GM18517 (cell line): ENCODE measurements at regions not wholly inside any gene's neighbourhood (a gene's known extent, or its start where the extent isn't known, plus 50 kb on each side); places are given as distances from the start of the nearest gene placed in this dataset.
"Not testable (repeated sequence)": the region's sequence is repeated elsewhere in the genome, so short reads cannot be mapped to it uniquely, and the experiment has no call there.

Experiments used
- ATAC-seq: cut with Tn5 transposase; IDR thresholded peaks from one replicate; pipeline ENCODE4 v1.9.1; 2021; ENCODE audit warnings: mild to moderate bottlenecking, moderate library complexity; ENCODE audit not compliant: unreplicated experiment

DNA sequence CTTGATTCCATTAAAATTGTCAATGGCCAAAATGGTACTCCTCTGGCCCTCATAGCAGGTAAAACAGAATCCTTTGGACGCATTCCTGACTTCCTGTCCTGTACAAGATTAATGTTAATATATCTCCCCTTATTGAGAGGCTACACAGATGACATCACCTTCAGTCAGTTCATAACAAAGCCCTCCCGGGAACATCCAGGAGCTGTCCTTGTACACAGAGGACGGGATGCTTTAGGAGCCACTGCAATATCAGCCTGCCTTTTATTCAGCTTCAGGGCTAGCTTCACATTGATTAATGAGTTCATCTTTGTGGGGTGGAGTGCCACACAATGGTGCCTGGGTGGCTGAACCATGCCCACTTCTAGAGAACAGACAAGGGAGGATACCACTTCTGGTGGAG lies 235.1 kb downstream of the NRIP1 start:
- no peak for ATAC-seq

DNA sequence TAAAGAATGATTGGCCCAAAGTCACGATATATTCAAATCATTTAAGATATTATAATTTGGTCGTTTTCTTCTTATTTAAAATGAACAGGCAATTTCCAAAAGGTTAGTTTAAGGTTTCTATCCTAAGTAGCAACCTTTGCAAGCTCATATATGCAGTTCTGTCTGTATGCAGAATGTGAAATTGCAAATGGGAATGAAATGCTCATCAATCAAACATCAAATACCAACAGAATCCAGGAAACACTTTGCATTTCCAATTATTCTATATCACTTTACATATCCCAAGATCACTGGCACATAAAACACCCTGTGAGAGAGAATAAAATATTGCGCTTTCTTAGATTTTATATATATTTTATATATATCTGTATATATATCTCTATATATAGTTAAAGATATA lies 237.3 kb downstream of the NRIP1 start:
- no peak for ATAC-seq

DNA sequence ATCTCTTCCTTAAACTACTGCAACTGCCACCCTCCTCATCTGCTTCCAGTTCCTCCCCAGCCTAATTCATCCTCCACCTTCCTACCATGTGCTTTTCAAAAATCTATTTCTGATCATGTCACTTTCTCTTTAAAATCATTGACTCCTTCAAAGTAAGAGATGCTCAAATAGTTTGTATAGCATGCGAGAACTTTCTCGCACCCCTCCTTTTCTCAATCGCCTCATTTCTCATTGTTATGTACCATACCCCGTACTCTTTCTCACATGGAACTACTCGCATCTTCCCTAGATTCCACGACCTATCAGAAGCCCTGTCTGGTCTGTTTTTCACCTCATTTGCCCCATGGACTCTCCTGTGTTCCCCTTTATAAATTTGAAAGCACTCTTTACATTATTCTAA lies 238.2 kb downstream of the NRIP1 start:
- peak; percentile 57 for ATAC-seq

DNA sequence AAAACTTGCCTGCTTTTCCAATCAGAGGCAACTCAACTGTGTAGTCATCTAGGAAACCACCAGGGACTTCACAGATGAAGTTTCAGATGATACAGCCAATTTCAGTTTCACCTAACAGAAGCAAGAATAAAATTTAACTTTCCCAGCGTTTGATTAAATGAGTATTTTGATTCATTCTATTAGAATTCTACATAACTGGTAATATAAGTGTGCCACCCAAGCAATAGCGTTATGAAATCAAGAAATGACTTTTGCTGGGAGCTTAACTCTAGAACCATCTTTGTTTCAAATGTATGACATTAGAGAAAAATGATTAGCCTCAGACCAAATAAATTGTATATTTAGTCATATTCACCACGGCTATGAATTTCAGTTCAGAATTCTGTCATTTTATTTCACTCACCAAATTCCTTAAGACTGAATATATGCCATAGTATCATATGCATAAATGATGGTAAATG lies 239.3 kb downstream of the NRIP1 start:
- ATAC-seq = peak; percentile 76

DNA sequence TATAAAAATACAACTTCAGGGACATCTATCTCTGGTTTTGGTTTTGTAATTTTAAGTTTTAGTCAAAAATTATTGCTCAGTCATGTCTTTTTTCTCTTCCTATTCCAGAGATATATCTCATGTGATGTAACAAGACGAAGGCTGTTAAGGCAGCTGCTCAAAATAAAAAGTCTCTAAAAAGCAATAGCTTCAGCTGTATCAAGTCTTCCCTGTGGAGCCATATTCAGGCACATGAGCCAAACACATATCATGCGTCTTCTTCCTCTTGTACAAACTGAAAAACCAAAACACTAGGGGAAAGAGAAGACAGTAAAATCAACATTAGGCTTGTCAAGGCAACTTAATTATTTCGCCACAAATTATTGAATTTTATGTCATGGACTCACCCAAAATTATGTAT lies 240.7 kb downstream of the NRIP1 start:
- no peak for ATAC-seq

DNA sequence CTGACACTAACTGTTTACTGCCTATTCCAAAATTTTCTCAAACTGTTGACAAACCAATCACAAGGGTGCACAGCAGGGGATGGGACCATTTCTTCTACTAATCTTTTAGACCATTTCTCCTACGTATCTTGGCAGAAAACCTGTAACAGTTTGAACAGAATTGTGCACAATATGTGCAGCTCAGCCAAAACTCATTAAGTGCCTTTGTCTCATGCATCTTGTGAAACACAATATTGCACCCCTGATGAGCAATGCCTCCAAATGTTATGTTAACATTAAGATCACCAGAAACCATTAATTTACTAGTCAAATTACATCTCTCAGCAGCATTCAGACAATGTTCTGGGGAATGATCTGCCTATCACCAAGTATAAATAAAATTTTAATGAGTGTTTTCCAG lies 247.5 kb downstream of the NRIP1 start:
- no peak for ATAC-seq

DNA sequence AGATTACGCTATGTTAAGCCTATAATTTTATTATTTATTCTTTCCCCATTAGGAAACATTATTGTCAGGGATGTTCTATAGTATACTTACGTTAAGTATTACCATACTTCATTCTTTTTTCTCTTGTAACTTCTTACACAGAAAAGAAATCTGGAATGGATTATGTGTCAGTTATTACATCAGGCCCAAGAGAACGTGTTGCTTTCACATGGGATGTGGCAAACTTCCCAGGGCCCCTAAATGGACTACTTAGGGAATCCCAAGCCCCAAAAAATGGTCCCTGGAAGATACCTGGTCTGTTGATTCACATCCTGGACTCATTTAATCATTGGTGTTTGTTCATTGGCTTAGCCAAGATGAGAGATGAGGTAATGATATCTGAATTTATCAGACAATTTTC lies 249.8 kb downstream of the NRIP1 start:
- ATAC-seq = no peak

DNA sequence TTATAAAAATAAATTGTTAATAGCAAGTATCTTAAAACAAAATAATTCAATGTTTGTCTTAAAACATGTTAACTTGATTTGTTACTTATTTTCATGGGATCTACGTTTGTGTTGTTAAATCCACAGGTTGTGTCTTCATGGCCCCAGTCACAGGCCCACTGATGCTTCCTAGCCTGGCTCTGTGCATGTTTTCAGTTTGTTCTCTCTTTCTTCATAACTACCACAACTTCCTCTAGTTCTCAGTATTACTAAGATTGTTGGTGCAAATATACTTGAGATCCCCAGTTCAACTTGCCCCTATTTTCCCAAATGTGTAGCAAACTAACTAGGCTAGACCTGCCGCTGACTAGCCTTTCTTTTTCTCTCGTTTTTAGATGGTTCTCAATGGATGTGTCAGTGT lies 250.5 kb downstream of the NRIP1 start:
- ATAC-seq = no peak

DNA sequence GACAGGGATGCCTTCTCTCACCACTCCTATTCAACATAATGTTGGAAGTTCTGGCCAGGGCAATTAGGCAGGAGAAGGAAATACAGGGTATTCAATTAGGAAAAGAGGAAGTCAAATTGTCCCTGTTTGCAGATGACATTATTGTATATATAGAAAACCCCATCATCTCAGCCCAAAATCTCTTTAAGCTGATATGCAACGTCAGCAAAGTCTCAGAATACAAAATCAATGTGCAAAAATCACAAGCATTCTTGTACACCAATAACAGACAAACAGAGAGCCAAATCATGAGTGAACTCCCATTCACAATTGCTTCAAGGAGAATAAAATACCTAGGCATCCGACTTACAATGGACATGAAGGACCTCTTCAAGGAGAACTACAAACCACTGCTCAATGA lies 258.1 kb upstream of the SAMSN1 start:
- not testable (repeated sequence) for ATAC-seq

DNA sequence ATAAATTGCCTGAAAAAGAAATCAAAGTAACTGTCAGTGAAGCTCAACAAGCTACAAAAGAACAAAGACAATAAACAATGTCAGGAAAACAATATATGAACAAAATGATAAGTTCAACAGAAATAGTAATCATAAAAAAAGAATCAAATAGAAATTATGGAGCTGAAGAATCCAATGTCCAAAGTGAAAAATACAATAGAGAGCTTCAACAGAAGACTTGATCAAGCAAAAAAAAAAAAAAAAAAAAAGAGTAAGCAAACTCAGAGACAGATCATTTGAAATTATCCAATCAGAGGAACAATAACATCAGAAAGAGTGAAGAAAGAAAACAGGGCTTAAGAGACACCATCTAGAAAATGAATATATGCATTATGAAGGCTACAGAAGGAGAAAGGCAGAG lies 251.4 kb upstream of the SAMSN1 start:
- ATAC-seq = no peak

DNA sequence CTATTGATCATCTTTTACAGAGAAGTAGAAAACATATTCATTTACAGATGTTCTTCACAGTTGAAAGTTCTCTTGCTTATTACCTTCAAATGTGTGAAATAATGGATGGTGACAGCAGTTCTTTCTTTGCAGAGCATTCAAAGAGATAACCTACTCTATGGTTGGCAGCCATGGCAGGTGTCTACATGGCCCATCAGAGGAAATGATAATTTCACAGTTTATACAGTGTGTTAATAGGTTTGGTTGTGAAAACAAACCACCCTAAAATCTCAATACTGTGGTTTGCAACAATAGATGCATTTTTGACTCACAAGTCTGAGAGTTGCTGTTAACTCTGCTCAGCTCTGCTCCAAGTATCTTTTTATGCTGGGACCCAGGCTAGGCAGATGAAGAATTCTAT lies 241.2 kb upstream of the SAMSN1 start:
- ATAC-seq = no peak

DNA sequence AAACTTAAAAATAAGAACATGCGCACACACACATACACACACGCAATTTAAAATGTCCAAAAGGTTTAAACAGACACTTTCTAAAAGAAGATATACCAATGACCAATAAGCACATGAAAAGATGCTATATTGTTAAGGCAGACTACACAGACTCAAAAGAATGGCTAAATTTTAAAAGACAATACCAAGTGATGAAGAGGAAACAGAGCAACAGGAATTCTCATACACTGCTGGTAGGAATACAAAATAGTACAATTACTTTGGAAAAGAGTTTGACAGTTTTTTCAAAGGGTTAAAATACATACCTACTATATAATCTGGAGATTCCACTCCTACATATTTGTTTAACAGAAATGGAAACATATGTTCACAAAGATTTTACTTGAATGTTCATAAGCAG lies 239.6 kb upstream of the SAMSN1 start:
- no peak for ATAC-seq

DNA sequence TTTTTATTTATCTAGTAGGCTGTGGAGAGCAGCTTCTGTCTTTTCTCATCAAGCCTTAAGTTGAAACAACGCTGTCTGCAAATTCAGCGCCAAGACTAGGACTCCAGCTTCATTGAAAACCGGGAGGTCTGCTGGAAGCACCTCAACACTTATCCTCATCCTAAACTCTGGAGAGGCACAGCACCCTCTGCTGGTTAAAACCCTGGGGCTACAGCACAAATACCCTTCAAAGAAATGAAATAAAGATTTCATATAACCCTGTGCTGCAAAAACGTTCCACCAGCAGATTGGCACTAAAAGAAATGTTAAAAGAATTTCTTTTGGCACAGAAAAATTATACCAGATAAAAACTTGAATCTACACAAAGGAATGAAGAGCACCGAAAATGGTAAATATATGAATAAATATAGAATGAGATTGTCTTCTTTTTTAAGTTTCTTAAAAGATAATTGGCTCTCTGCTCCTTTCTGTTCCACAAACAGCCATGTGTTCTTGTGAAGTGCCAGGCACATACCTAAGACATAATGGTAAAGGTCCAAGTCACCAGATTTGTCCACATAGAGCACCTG lies 227.7 kb upstream of the SAMSN1 start:
- peak; percentile 49 for ATAC-seq

DNA sequence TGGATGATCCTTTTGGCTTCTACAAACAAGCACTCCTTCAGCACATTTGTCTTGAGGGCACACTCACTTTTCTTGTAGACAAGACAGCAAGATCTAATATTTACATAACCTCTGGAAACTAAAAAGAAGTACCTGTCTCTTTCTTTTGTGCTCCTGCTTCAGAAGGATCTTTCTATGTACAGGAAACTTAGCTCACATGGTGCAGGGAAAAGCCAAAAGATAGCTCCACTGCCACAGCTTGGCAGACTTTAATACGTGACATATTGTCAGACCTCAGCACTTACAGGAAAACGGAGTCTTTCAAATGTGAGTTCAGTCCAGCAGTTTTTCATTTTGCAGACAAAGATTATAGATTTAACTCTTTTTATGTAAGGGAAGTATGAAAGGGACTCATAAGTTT lies 225.5 kb upstream of the SAMSN1 start:
- ATAC-seq = no peak

DNA sequence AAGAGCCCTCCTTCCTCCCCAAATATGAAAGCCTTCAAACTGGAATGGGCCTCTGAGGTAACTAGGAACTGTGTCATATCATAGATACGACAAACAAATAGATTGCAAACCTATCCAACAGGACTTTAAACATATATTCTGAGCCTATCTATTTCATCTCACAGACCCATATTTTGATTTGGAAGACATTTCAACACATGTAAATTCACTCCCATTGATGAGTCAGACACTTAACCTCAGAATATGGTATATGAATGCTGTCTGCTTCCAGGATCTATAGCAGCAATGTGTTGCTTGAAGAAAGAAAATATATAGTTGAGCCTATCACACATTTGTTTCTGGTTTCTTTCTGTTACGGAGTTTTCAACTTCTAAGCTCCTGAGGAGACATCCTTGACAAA lies 221.9 kb upstream of the SAMSN1 start:
- no peak for ATAC-seq

DNA sequence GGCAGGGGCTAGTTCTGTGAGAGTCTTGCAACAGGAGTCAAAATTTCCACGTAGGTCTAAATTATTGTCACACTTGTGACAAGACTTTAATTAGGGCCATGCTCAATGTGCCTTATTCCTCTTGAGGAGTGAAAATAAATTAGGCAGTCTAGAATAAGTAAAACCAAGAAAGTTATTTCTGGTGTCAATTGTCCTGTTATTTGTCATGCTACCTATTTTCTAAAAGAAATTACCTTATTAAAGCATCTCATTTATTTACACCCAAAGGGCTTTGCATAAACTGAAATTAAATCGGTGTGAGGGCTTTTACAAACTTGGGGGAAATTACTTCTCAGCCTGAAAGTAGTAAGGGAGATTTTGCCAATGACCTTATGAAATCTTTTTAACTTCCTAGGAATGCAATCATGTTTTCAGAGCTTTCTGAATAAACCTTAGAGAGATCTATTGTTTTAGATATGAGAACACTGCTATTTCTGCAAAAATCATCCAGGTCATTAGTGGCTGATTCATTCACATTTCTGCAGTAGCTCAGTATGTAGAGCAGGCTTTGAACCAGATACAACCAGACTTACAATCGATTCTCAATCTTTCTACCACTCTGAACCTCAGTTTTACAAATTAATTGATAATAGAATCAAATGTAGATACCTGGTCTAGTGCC lies 221.2 kb upstream of the SAMSN1 start:
- no peak for ATAC-seq

DNA sequence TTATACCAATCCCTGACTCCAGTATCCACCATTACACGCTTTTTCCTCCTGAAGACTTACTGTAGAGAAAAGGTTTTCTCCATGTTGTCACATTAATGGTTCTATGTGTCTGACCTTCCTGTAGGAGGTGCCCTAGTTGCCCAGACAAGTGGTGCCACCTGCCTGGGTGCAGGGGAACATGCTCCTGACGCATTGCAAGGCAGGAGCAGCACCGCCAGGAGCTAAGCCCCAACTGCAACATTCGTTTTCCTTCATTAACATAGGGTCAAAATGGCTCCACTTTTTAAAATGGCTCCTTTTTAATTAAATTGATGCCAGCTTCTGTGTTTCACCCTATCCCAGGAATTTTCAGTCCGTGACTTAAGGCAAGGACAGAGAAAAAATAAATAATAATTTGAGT lies 220.1 kb upstream of the SAMSN1 start:
- ATAC-seq = no peak

DNA sequence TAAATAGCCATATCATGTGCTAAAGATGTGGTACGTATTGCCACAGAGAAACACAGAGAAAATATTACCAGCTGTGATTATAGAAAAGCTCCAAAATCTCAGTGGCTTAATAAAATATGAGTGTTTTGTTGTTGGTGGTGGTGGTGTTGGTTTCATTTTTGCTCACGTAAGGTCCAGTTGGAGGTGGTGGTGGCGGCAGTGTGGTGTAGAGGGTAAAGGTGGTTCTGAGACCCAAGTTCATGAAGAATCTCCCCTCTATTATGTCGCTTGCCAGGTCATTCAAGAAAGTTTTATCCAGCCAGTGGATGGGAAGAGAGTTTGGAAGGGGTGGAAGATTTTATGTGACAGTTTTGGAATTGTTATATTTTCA lies 217.6 kb upstream of the SAMSN1 start:
- ATAC-seq = peak; percentile 18

DNA sequence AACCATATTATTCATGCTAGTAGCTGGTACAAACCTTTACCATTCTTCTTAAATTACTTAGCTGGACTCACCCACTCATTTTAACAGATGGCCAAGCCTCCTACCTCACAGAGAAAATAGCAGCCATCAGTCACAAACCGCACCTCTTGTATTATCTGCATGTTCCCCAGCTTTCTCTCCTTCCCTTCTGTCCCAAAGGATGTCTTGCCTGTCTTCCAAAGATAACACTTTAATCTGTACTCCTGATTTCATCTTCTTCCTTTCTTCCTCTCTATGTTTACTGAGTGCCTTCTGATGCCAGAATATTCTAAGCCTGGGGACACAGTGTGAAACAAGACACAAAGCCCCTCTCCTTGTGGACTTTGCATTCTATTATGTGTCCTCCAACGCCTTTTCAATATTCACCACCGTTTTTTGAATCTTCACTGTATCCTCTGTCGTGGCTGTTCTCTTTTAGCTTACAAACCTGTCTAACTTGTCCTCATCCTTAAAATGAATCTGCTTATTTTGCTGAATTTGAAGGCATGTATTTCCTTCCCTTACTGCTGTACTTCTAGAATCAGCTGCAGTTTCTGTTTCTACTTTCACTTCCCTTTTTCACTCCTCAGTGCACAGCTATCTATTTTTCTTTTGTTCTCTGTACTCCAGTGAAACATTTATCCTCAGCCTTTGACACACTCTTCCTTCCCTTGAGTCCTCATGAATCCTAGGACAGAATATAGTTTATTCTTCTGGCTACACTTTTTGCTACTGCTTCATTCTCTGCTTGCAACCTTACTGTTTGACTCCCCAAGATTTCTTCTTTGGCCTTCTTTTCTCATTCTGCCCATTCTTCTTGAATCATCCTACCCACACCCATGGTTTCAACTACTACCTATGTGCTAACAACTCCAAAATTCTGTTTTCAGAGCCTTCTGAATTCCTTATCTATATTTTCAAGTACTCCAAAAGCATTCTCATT lies 216.9 kb upstream of the SAMSN1 start:
- peak; percentile 99 for ATAC-seq

DNA sequence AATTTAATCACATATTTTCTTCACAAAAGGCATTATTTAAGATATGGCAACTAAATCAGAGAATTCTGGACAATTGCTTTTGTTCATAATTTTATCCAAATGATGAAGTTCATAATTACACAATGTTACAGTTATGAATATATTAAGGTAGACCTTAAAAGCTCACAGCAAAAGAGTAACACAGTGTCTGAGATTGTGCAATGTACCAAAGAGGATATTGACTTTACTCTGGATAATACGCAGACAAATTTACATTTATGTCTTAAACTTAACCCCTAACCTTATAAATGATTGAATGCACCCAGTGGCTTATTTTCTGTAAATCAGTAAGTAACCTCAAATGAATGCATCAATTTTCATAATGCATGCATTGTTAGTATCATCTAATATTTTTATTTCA lies 216.2 kb upstream of the SAMSN1 start:
- ATAC-seq = no peak

DNA sequence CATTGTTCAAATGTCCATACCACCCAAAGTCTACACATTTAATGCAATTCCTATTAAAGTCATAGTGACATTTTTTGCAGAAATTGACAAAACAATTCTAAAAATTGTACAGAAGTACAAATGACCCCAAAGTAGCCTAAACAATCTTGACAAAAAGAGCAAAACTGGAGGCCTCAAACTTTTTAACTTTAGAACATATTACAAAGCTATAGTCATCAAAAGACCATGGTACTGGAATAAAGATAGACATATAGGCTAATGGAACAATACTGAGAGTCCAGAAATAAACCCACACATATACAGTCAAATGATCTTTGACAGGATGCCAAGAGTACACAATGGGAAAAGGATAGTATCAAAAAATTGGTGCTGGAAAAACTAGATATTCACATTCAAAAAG lies 213.2 kb upstream of the SAMSN1 start:
- no peak for ATAC-seq

DNA sequence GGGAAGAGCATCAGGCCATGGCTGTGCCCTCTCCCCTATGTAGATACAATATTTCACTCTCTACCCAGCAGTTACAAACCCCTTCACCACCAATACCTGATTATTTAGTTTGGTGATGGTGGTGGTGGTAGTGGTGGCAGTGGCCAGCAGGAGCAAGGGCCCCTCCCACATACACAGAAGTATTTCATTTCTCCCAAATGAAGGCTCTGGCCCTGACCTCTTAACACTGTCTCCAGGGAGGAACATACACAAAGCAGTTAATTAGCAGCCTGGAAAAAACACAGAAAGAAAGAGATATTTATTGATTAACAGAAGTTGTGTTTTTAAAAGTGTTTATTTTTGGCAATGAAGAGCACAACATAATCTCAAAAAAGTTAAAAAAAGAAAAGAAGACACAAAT lies 212.7 kb upstream of the SAMSN1 start:
- no peak for ATAC-seq
